ENCODE measurements at regions not wholly inside any gene's neighbourhood (a gene's known extent, or its start where the extent isn't known, plus 50 kb on each side); places are given as distances from the start of the nearest gene placed in this dataset.

DNA sequence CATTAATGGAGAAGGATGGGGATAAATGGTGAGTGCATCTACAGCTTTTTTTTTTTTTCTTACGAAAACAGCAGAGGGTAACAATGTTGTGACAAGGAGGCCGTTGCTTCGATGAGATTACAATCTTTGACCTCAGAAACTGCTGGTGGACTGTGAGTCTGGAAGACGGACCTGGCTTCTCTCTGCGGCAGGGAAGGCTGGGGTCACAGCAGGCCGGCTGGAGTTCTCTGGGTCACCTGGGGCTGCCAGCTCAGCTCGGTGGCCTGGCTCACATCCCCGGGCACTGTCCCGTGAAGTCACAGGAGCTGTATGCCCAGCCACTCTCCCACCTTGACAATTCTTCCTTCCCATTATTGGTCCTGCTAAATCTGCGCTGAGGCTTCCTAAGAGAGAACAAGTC lies 160.8 kb downstream of the ACKR3 start:
- H3K4me3 ChIP-seq (replicated peaks; ENCODE audit: low read depth, low read length), result no peak overlapping the region
- TF ChIP-seq CTCF (IDR thresholded peaks at IDR 0.05; ENCODE audit: low read depth, low read length, missing control alignments), result no peak
- DNase-seq (ENCODE audit: extremely low read depth, low read depth), result no peak

DNA sequence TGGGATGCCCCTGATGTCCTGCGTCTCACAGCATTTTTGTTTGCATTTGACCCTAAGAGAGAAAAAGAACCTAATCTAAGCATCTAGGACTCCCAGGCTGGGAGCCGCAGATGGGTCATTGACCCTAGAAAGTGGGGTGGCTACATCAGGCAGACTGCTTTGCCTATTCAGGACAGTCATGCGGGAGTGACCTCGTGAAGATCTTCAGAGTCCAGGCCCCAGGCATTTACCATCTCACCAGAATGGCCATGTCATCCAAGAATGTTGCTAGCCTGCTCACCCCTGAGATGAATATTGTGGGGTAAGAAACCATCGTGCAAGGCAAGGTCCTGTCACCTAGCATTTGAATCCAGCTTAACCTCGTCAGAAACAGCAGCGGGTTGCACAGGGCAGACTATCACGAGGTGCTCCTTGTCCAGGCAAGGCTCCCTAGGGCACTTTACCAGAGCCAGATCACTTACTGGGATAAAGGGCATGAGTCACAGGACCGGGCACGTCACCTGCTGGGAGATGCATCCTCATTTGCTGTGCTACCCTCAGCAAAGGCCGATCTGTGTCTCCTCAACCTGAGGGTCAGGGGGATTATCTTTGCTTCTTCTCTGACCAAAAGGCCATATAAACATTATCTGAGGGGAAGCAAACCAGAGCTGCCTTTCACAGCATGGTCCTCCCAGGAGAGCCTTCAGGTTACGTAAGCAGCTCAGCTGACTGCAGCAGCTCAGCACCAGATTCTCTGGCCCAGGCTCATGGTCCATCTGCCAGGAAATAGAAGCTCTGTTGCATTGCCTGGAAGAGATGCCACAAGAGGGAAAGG lies 162.3 kb downstream of the ACKR3 start:
- no peak for TF ChIP-seq CTCF (IDR thresholded peaks at IDR 0.05; ENCODE audit: low read depth, low read length, missing control alignments)
- DNase-seq (ENCODE audit: extremely low read depth, low read depth), result no peak
- no peak overlapping the region for H3K4me3 ChIP-seq (replicated peaks; ENCODE audit: low read depth, low read length)

DNA sequence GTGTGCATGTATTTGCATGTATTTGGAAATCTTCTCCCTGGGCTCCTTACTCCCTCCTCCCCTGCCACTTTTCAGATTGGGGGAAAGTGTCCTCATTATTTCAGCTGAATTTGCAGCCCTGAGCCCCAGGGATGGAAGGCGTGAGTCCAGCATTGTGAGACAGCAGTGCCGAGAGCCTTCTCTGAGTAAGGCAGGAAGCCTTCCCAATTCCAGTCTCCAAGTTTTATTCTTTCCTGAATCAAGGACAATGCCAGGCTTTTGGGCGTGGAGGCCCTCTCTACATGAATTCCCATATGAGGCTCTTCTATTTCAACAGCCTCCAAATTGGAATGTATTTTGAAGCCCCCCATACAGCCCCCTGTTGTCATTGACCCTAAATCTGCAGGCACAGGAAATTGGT lies 163.5 kb downstream of the ACKR3 start:
- H3K4me3 ChIP-seq (replicated peaks; ENCODE audit: low read depth, low read length), result no peak overlapping the region
- DNase-seq (ENCODE audit: extremely low read depth, low read depth), result no peak
- TF ChIP-seq CTCF (IDR thresholded peaks at IDR 0.05; ENCODE audit: low read depth, low read length, missing control alignments), result no peak

DNA sequence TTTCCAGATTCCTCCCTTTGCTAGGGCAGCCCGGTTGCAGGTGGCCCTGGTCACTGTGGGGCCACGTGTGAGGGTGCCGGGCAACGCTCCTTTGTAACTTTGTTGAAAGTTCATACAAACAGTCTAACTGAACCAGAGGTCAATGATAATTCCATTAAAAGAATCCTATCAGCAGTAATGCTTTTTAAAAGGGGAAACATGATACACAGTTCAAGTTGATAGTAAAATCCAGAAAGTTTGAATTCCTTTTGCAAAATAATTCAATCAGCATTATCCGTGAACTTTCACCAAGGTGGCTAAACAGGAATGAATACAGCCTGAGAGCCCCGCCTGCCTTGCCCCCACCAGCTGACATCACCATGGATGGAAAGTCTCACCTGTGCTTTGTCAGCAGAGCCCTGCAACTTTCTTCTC lies 166.2 kb downstream of the ACKR3 start:
- no peak for DNase-seq (ENCODE audit: extremely low read depth, low read depth)
- TF ChIP-seq CTCF (IDR thresholded peaks at IDR 0.05; ENCODE audit: low read depth, low read length, missing control alignments), result no peak
- H3K4me3 ChIP-seq (replicated peaks; ENCODE audit: low read depth, low read length), result no peak overlapping the region

GRCh38 chr2:236738030-236738429 lies 168.4 kb downstream of the ACKR3 start:
- DNase-seq (ENCODE audit: extremely low read depth, low read depth), result no peak
- H3K4me3 ChIP-seq (replicated peaks; ENCODE audit: low read depth, low read length), result no peak overlapping the region
- TF ChIP-seq CTCF (IDR thresholded peaks at IDR 0.05; ENCODE audit: low read depth, low read length, missing control alignments), result no peak

GRCh38 chr2:236738896-236739295 lies 169.3 kb downstream of the ACKR3 start:
- no peak for DNase-seq (ENCODE audit: extremely low read depth, low read depth)
- H3K4me3 ChIP-seq (replicated peaks; ENCODE audit: low read depth, low read length), result no peak overlapping the region
- TF ChIP-seq CTCF (IDR thresholded peaks at IDR 0.05; ENCODE audit: low read depth, low read length, missing control alignments), result no peak

DNA sequence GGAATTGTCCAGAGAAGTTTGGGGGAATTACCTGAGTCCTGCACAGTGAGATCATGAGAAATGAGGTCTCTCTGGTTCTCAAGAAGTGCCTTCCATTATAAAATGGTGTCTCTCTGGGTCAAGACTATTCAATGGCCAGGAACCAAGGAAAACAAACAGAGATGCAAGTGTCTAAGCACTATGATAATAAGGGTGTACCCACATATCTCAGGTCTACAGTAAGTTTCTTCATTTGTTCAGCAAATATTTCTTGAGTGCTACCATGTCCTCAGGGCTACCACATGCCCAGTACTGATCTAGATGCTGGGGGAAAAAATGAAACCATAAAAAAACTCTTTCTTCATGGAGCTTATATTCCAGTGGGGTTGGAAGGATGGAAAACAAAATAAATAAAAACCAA lies 170.0 kb downstream of the ACKR3 start:
- no peak for DNase-seq (ENCODE audit: extremely low read depth, low read depth)
- H3K4me3 ChIP-seq (replicated peaks; ENCODE audit: low read depth, low read length), result no peak overlapping the region
- no peak for TF ChIP-seq CTCF (IDR thresholded peaks at IDR 0.05; ENCODE audit: low read depth, low read length, missing control alignments)
